BE2C (cell line): ENCODE measurements at regions not wholly inside any gene's neighbourhood (a gene's known extent, or its start where the extent isn't known, plus 50 kb on each side); places are given as distances from the start of the nearest gene placed in this dataset.

ENCODE experiments used
- DNase-seq: peaks from one replicate; pipeline ENCODE4 v3.0.0-alpha.2; 2020
- H3K27me3 ChIP-seq: fragments of 250-450 bp; sonication (Bioruptor Pico); 2 replicates; pipeline ENCODE4 v1.5.1; 2020; ENCODE audit warnings: mild to moderate bottlenecking
- H3K36me3 ChIP-seq: fragments of 250-450 bp; sonication (Bioruptor Pico); 2 replicates; pipeline ENCODE4 v1.5.1; 2020; ENCODE audit warnings: mild to moderate bottlenecking
- H3K4me1 ChIP-seq: fragments of 250-450 bp; sonication (Bioruptor Pico); 2 replicates; pipeline ENCODE4 v1.5.1; 2020
- H3K4me3 ChIP-seq: 2 replicates; pipeline ENCODE4 v1.5.1; 2011; ENCODE audit warnings: low read depth, low read length
- H3K9me3 ChIP-seq: fragments of 250-450 bp; sonication (Bioruptor Pico); 2 replicates; pipeline ENCODE4 v1.5.1; 2020
- CTCF ChIP-seq: IDR thresholded peaks from 2 replicates; pipeline ENCODE4 v1.5.1; 2012; ENCODE audit warnings: mild to moderate bottlenecking, low read depth, low read length

DNA sequence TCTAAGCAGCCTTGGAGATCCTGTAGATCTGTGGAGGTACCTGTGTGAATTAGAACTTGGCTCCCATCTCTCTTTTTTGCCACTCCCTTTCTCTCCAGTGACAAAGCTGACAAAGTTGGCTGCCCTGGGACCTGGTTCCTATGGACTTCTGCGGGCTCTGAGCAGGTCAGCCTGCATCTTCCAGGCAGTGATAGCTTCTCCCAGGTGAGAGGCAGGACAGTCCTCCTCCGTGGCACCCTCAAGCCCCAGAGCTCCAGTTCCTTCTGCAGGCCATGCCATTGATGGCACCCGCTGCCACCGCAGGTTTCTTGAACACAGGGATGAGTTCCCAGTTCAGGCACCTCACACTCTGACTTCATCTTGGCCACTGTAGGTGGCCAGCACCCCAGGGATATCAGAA, 73.5 kb upstream of the GRB10 start:
- no peaks in the 10 kb centered on the region for H3K9me3 ChIP-seq
- DNase-seq = no peak
- TF ChIP-seq CTCF = no peak
- no peaks in the 10 kb centered on the region for H3K27me3 ChIP-seq
- H3K4me1 ChIP-seq = no peaks in the 10 kb centered on the region
- no peaks in the 10 kb centered on the region for H3K36me3 ChIP-seq
- H3K4me3 ChIP-seq = no peak overlapping the region

DNA sequence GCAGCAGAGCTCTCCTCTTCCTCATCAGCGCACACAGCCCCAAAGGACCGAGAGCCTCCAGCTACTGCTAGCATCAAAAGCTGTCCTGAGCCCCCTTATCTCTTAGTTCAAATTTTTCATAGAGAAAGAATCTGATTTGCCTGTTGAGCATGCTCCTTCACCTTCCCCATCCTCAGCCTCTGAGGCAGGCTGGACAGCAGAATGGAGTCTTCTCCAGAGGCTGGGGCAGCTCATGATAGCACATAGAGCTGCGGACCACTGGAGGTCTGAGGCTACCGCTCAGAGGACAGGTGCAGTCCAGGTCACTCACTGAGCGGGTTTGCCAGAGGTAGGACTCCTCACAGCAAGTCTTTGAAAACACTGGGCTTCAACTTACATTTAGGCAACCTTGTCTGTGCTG, 72.8 kb upstream of the GRB10 start:
- Histone ChIP-seq H3K36me3 (no peaks in the 10 kb centered on the region), H3K4me1 (no peaks in the 10 kb centered on the region), H3K27me3 (no peaks in the 10 kb centered on the region), H3K4me3 (no peak overlapping the region), H3K9me3 (no peaks in the 10 kb centered on the region)
- TF ChIP-seq CTCF = no peak
- DNase-seq = no peak

DNA sequence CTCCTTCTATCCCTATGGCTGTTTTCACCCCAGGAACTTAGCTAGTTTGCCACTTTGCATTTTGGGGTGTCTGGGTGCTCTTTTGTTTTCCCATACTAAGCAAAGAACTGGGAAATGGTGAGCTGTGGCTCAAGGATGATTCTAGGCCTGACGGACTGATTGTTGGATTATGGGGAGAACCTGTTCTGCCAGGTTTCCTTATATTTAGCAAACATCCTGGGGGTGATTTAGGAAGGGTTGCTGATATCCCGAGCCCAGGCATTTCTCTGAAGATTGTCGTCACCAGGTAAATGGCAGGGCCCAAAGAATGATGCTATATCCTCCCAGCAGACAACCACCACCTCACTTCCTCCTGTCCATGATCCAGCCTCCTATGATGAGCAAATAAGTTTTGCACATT, 72.1 kb upstream of the GRB10 start:
- no peaks in the 10 kb centered on the region for H3K4me1 ChIP-seq
- DNase-seq = no peak
- no peak for TF ChIP-seq CTCF
- no peak overlapping the region for H3K4me3 ChIP-seq
- H3K27me3 ChIP-seq = no peaks in the 10 kb centered on the region
- no peaks in the 10 kb centered on the region for H3K36me3 ChIP-seq
- H3K9me3 ChIP-seq = no peaks in the 10 kb centered on the region

DNA sequence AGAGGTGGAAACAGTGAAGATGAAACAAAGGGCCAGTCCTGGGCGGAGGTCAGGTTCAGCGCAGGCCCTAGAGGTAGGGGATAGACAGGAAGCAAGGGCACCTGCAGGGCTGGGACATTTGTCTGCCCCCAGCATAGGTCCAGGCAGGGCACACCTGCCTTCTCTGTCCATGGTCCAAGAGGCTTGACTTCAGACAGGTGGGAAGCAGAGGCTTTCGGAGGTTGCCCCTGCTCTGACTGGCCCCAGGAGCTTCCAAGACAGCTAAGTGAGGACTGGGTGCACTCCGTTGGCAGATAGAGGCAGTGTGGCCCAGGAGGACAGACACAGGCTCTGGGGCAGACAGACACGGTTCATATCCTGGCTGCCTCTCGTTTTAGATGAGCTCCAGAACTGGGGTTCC, 71.6 kb upstream of the GRB10 start:
- H3K9me3 ChIP-seq = no peaks in the 10 kb centered on the region
- H3K4me3 ChIP-seq = no peak overlapping the region
- no peaks in the 10 kb centered on the region for H3K27me3 ChIP-seq
- DNase-seq = no peak
- no peak for TF ChIP-seq CTCF
- H3K4me1 ChIP-seq = no peaks in the 10 kb centered on the region
- H3K36me3 ChIP-seq = no peaks in the 10 kb centered on the region

- H3K4me3 ChIP-seq = no peak overlapping the region
- H3K9me3 ChIP-seq = no peaks in the 10 kb centered on the region
- TF ChIP-seq CTCF = no peak
- no peaks in the 10 kb centered on the region for H3K4me1 ChIP-seq
- DNase-seq = no peak
- no peaks in the 10 kb centered on the region for H3K36me3 ChIP-seq
- no peaks in the 10 kb centered on the region for H3K27me3 ChIP-seq
These were observed 70.6 kb upstream of the GRB10 start for GRCh38 chr7:50853311-50853710.

DNA sequence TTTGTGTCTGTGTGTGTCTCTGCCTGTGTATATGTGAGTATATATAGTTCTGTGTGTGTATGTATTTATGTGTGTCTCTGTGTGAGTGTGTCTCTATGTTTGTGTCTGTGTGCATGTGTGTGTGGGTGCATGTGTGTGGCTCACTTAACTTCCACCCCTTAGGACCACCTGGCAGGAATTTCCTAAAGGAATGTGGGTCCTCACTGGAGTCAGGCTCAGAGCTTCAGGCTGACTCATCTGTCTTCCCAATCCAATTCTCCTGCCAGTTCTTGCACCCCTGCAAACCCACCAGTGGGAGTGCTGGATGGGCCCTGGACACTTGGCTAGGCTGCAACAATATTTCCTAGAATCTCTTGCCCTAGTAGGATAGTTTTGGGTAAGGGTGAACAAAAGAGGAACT, 70.2 kb upstream of the GRB10 start:
- no peaks in the 10 kb centered on the region for H3K9me3 ChIP-seq
- no peaks in the 10 kb centered on the region for H3K4me1 ChIP-seq
- H3K4me3 ChIP-seq = no peak overlapping the region
- TF ChIP-seq CTCF = no peak
- no peaks in the 10 kb centered on the region for H3K27me3 ChIP-seq
- no peaks in the 10 kb centered on the region for H3K36me3 ChIP-seq
- DNase-seq = no peak
